ENCODE measurements at regions not wholly inside any gene's neighbourhood (a gene's known extent, or its start where the extent isn't known, plus 50 kb on each side); places are given as distances from the start of the nearest gene placed in this dataset.

DNA sequence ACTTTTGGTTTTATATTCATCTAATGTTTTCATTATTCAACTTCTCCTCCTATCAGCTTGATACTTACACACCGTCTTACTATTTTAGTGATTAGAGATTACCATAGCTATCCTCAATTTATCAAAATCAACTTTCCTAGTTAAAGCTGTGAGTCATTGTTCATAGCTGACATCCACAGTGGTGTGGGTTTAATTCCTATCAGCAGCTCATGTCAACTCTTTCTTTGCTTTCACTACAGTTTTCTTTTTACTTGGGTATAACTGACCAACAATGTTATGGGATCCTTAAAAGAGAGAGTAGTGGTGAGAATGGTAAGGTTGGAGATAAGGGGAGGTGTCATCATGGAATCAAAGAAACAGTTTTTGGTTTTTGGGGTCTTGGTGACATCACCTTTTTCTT lies 112.7 kb downstream of the NFKBIZ start:
- TF ChIP-seq ZBTB20 (tag by site-specific recombination; IDR thresholded peaks at IDR 0.05), result no peak
- no peak for TF ChIP-seq ZNF707 (tag by site-specific recombination; IDR thresholded peaks at IDR 0.05)
- TF ChIP-seq ZEB2 (tag by site-specific recombination; IDR thresholded peaks at IDR 0.05), result no peak
- no peak for TF ChIP-seq ZNF202 (tag by site-specific recombination; IDR thresholded peaks at IDR 0.05; ENCODE audit: borderline replicate concordance)
- no peak for TF ChIP-seq ZNF623 (tag by site-specific recombination; IDR thresholded peaks at IDR 0.05)
- TF ChIP-seq, protein P1, sequence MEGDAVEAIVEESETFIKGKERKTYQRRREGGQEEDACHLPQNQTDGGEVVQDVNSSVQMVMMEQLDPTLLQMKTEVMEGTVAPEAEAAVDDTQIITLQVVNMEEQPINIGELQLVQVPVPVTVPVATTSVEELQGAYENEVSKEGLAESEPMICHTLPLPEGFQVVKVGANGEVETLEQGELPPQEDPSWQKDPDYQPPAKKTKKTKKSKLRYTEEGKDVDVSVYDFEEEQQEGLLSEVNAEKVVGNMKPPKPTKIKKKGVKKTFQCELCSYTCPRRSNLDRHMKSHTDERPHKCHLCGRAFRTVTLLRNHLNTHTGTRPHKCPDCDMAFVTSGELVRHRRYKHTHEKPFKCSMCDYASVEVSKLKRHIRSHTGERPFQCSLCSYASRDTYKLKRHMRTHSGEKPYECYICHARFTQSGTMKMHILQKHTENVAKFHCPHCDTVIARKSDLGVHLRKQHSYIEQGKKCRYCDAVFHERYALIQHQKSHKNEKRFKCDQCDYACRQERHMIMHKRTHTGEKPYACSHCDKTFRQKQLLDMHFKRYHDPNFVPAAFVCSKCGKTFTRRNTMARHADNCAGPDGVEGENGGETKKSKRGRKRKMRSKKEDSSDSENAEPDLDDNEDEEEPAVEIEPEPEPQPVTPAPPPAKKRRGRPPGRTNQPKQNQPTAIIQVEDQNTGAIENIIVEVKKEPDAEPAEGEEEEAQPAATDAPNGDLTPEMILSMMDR (tag by site-specific recombination; IDR thresholded peaks at IDR 0.05), result no peak
- no peak for TF ChIP-seq ZNF292 (tag by site-specific recombination; IDR thresholded peaks at IDR 0.05; ENCODE audit: borderline replicate concordance, low read depth)
- TF ChIP-seq, protein P2, sequence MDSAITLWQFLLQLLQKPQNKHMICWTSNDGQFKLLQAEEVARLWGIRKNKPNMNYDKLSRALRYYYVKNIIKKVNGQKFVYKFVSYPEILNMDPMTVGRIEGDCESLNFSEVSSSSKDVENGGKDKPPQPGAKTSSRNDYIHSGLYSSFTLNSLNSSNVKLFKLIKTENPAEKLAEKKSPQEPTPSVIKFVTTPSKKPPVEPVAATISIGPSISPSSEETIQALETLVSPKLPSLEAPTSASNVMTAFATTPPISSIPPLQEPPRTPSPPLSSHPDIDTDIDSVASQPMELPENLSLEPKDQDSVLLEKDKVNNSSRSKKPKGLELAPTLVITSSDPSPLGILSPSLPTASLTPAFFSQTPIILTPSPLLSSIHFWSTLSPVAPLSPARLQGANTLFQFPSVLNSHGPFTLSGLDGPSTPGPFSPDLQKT (IDR thresholded peaks at IDR 0.05; ENCODE audit: borderline replicate concordance, low read depth, low read length), result no peak
- TF ChIP-seq, protein P3, sequence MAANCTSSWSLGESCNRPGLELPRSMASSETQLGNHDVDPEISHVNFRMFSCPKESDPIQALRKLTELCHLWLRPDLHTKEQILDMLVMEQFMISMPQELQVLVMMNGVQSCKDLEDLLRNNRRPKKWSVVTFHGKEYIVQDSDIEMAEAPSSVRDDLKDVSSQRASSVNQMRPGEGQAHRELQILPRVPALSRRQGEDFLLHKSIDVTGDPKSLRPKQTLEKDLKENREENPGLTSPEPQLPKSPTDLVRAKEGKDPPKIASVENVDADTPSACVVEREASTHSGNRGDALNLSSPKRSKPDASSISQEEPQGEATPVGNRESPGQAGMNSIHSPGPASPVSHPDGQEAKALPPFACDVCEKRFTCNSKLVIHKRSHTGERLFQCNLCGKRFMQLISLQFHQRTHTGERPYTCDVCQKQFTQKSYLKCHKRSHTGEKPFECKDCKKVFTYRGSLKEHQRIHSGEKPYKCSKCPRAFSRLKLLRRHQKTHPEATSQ (tag by site-specific recombination; IDR thresholded peaks at IDR 0.05), result no peak
- TF ChIP-seq, protein P4, sequence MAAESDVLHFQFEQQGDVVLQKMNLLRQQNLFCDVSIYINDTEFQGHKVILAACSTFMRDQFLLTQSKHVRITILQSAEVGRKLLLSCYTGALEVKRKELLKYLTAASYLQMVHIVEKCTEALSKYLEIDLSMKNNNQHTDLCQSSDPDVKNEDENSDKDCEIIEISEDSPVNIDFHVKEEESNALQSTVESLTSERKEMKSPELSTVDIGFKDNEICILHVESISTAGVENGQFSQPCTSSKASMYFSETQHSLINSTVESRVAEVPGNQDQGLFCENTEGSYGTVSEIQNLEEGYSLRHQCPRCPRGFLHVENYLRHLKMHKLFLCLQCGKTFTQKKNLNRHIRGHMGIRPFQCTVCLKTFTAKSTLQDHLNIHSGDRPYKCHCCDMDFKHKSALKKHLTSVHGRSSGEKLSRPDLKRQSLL (tag by site-specific recombination; IDR thresholded peaks at IDR 0.05), result no peak
- TF ChIP-seq, protein P5, sequence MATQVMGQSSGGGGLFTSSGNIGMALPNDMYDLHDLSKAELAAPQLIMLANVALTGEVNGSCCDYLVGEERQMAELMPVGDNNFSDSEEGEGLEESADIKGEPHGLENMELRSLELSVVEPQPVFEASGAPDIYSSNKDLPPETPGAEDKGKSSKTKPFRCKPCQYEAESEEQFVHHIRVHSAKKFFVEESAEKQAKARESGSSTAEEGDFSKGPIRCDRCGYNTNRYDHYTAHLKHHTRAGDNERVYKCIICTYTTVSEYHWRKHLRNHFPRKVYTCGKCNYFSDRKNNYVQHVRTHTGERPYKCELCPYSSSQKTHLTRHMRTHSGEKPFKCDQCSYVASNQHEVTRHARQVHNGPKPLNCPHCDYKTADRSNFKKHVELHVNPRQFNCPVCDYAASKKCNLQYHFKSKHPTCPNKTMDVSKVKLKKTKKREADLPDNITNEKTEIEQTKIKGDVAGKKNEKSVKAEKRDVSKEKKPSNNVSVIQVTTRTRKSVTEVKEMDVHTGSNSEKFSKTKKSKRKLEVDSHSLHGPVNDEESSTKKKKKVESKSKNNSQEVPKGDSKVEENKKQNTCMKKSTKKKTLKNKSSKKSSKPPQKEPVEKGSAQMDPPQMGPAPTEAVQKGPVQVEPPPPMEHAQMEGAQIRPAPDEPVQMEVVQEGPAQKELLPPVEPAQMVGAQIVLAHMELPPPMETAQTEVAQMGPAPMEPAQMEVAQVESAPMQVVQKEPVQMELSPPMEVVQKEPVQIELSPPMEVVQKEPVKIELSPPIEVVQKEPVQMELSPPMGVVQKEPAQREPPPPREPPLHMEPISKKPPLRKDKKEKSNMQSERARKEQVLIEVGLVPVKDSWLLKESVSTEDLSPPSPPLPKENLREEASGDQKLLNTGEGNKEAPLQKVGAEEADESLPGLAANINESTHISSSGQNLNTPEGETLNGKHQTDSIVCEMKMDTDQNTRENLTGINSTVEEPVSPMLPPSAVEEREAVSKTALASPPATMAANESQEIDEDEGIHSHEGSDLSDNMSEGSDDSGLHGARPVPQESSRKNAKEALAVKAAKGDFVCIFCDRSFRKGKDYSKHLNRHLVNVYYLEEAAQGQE (tag by site-specific recombination; IDR thresholded peaks at IDR 0.05), result no peak
- TF ChIP-seq TCF7L2 (IDR thresholded peaks at IDR 0.05; ENCODE audit: borderline replicate concordance, low read depth, low read length), result no peak
- TF ChIP-seq, protein P6, sequence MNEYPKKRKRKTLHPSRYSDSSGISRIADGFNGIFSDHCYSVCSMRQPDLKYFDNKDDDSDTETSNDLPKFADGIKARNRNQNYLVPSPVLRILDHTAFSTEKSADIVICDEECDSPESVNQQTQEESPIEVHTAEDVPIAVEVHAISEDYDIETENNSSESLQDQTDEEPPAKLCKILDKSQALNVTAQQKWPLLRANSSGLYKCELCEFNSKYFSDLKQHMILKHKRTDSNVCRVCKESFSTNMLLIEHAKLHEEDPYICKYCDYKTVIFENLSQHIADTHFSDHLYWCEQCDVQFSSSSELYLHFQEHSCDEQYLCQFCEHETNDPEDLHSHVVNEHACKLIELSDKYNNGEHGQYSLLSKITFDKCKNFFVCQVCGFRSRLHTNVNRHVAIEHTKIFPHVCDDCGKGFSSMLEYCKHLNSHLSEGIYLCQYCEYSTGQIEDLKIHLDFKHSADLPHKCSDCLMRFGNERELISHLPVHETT (tag by site-specific recombination; IDR thresholded peaks at IDR 0.05), result no peak
- TF ChIP-seq ZBTB1 (tag by site-specific recombination; IDR thresholded peaks at IDR 0.05), result no peak

Measured in HEK293 (cell line).